ENCODE measurements at regions not wholly inside any gene's neighbourhood (a gene's known extent, or its start where the extent isn't known, plus 50 kb on each side); places are given as distances from the start of the nearest gene placed in this dataset.

DNA sequence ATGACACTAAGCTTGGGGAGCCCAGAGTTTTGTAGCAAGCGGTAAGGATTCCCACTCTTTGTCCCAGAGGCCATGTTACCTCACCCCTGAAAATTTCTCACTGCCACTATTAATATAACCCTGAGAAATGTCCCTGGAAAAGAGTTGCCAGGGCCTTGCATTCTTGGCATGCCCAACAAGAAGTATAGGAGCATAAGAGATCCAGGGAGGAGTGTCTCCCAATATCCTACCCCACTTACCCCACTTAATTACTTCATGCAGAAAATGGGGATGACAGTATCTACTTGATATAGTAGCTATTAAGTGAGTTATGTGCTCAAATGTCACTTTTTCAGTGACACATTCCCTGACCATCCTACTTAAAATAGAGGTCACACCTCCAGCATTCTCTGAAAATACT is 120.5 kb upstream of the C1GALT1C1 start:
- Histone ChIP-seq H3K9me3 (ENCODE audit: control insufficient read depth, low read depth, low read length) (peaks cover 35% of the 10 kb centered on the region), H4K91ac (ENCODE audit: insufficient read length, low read depth, low read length) (no peak overlapping the region), H3K18ac (ENCODE audit: insufficient read length, low read depth, low read length) (no peak overlapping the region), H3K79me1 (ENCODE audit: insufficient read depth, low read depth, low read length, poor library complexity, severe bottlenecking) (no peaks in the 10 kb centered on the region), H2BK12ac (ENCODE audit: insufficient read length, low read depth, low read length) (no peak overlapping the region), H3K79me2 (ENCODE audit: insufficient read depth, low read length) (no peaks in the 10 kb centered on the region), H3K4me1 (ENCODE audit: insufficient read depth, low read length) (no peaks in the 10 kb centered on the region), H3K14ac (ENCODE audit: insufficient read depth, low read length) (no peak overlapping the region), H2BK20ac (ENCODE audit: low read depth, low read length, poor library complexity, severe bottlenecking) (no peak overlapping the region), H3K4ac (ENCODE audit: low read depth, low read length) (no peak overlapping the region), H4K5ac (ENCODE audit: insufficient read length, low read depth, low read length) (no peak overlapping the region), H2AFZ (ENCODE audit: low read length) (no peak overlapping the region), H3K23me2 (ENCODE audit: insufficient read length, low read depth, low read length, poor library complexity, severe bottlenecking) (no peaks in the 10 kb centered on the region), H3K9ac (ENCODE audit: extremely low read depth, insufficient read length, low read length) (no peak overlapping the region), H3K4me2 (ENCODE audit: insufficient read depth, insufficient read length, low read length) (no peak overlapping the region), H3K56ac (ENCODE audit: insufficient read length, low read depth, low read length) (no peak overlapping the region), H3K27me3 (ENCODE audit: insufficient read depth, low read length) (no peaks in the 10 kb centered on the region), H4K8ac (replicated peaks; ENCODE audit: insufficient read length, low read depth, low read length) (no peak overlapping the region), H2BK15ac (ENCODE audit: low read depth, low read length) (no peak overlapping the region), H4K20me1 (ENCODE audit: control insufficient read depth, insufficient read depth, insufficient read length) (no peaks in the 10 kb centered on the region), H2BK5ac (ENCODE audit: insufficient read length, low read length) (no peak overlapping the region), H2BK120ac (ENCODE audit: low read depth, low read length, poor library complexity, severe bottlenecking) (no peak overlapping the region), H3K23ac (ENCODE audit: insufficient read length, low read depth, low read length) (no peak overlapping the region), H3T11ph (ENCODE audit: low read length) (no peak overlapping the region), H2AK5ac (ENCODE audit: insufficient read length, low read length) (no peak overlapping the region), H3K27ac (ENCODE audit: insufficient read length, low read depth, low read length) (no peak overlapping the region)
- TF ChIP-seq, protein P1, sequence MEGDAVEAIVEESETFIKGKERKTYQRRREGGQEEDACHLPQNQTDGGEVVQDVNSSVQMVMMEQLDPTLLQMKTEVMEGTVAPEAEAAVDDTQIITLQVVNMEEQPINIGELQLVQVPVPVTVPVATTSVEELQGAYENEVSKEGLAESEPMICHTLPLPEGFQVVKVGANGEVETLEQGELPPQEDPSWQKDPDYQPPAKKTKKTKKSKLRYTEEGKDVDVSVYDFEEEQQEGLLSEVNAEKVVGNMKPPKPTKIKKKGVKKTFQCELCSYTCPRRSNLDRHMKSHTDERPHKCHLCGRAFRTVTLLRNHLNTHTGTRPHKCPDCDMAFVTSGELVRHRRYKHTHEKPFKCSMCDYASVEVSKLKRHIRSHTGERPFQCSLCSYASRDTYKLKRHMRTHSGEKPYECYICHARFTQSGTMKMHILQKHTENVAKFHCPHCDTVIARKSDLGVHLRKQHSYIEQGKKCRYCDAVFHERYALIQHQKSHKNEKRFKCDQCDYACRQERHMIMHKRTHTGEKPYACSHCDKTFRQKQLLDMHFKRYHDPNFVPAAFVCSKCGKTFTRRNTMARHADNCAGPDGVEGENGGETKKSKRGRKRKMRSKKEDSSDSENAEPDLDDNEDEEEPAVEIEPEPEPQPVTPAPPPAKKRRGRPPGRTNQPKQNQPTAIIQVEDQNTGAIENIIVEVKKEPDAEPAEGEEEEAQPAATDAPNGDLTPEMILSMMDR (conservative IDR thresholded peaks at IDR 0.05) = no peak
- whole genome bisulfite sequencing (ENCODE audit: extremely low coverage, insufficient read length, low lambda C conversion rate) = no CpG with 5 or more reads among the region's 1 CpG
- Mint-ChIP-seq H3K4me3 (no peak overlapping the region), H3K4me1 (peaks cover 9 to 25% of the 10 kb centered on the region in 2 experiments), H3K36me3 (ENCODE audit: insufficient read depth in 1 of 3, low read depth in 3 of 3) (peaks cover 0 to 2% (median 0%) of the 10 kb centered on the region in 3 experiments; a peak in 2 of 7 replicates), H3K9me3 (peaks cover 70 to 74% of the 10 kb centered on the region in 2 experiments), H3K27ac (no peak overlapping the region; a peak in 1 of 7 replicates), H3K27me3 (ENCODE audit: low read depth) (peaks cover 25% of the 10 kb centered on the region)
- no peak for DNase-seq
